Globus pallidus (tissue), 1 donor: ENCODE measurements at regions not wholly inside any gene's neighbourhood (a gene's known extent, or its start where the extent isn't known, plus 50 kb on each side); places are given as distances from the start of the nearest gene placed in this dataset.

Experiments used
- DNase-seq: peaks from one replicate; pipeline ENCODE4 v3.0.0-alpha.2; 2015; ENCODE audit warnings: low spot score

- no peak for DNase-seq
These were observed 55.7 kb upstream of the OR5AN1 start for GRCh38 chr11:59302991-59303390.

GRCh38 chr11:59295435-59295834, 63.3 kb upstream of the OR5AN1 start:
- no peak for DNase-seq

GRCh38 chr11:59292611-59293010, 66.1 kb upstream of the OR5AN1 start:
- DNase-seq, result no peak

- no peak for DNase-seq
These were observed 67.5 kb upstream of the OR5AN1 start for GRCh38 chr11:59291228-59291627.

- DNase-seq, result no peak
These were observed 69.1 kb upstream of the OR5AN1 start for GRCh38 chr11:59289356-59290181.

- DNase-seq, result no peak
These were observed 72.9 kb upstream of the OR5AN1 start for GRCh38 chr11:59285716-59286260.

GRCh38 chr11:59284773-59285129, 72.0 kb upstream of the MPEG1 start:
- DNase-seq, result no peak

GRCh38 chr11:59283825-59284772, 71.4 kb upstream of the MPEG1 start:
- DNase-seq, result peak; percentile 52

GRCh38 chr11:59283311-59283710, 70.6 kb upstream of the MPEG1 start:
- no peak for DNase-seq

- DNase-seq, result no peak
These were observed 68.5 kb upstream of the MPEG1 start for GRCh38 chr11:59281177-59281576.

- no peak for DNase-seq
These were observed 60.7 kb upstream of the MPEG1 start for GRCh38 chr11:59273373-59273841.

- DNase-seq, result no peak
These were observed 60.1 kb upstream of the MPEG1 start for GRCh38 chr11:59272771-59273372.

- no peak for DNase-seq
These were observed 59.1 kb upstream of the MPEG1 start for GRCh38 chr11:59271811-59272327.

GRCh38 chr11:59271247-59271755, 58.6 kb upstream of the MPEG1 start:
- no peak for DNase-seq

GRCh38 chr11:59267736-59268475, 55.2 kb upstream of the MPEG1 start:
- DNase-seq, result no peak

GRCh38 chr11:59267196-59267595, 54.5 kb upstream of the MPEG1 start:
- no peak for DNase-seq

GRCh38 chr11:59266491-59266890, 53.8 kb upstream of the MPEG1 start:
- no peak for DNase-seq

GRCh38 chr11:59265735-59266134, 53.0 kb upstream of the MPEG1 start:
- no peak for DNase-seq

GRCh38 chr11:59264736-59265135, 52.0 kb upstream of the MPEG1 start:
- no peak for DNase-seq

- DNase-seq, result no peak
These were observed 50.6 kb upstream of the MPEG1 start for GRCh38 chr11:59263225-59263894.
